RWPE1 (cell line): ENCODE measurements at regions not wholly inside any gene's neighbourhood (a gene's known extent, or its start where the extent isn't known, plus 50 kb on each side); places are given as distances from the start of the nearest gene placed in this dataset.
"Not testable (repeated sequence)": the region's sequence is repeated elsewhere in the genome, so short reads cannot be mapped to it uniquely, and the experiment has no call there.

Source experiments
- CTCF ChIA-PET: fragments of 350-600 bp; sonication (Branson Sonifier 250); formaldehyde crosslinking; extraction: SDS; loops from one replicate; lab custom pipeline; 2021; lab: Yijun Ruan, JAX
- POLR2A ChIA-PET: fragments of 400-600 bp; formaldehyde crosslinking; extraction: SDS; loops from one replicate; lab custom pipeline; 2020; ENCODE audit warnings: antibody characterized with exemption; ENCODE audit not compliant: low non-redundant PET; lab: Yijun Ruan, JAX
- DNase-seq: peaks from one replicate; pipeline ENCODE4 v3.0.0; 2012; ENCODE audit warnings: low spot score
- H3K27ac ChIP-seq: fragments of 450-650 bp; 2 replicates; pipeline ENCODE4 v1.5.1; 2017
- CTCF ChIP-seq: fragments of 450-650 bp; conservative IDR thresholded peaks from 2 replicates; pipeline ENCODE4 v1.5.1; 2017; ENCODE audit warnings: low read depth, mild to moderate bottlenecking

- CTCF ChIA-PET, H3K27ac ChIP-seq, POLR2A ChIA-PET, DNase-seq: not testable (repeated sequence)
Observed at GRCh38 chr9:64130325-64130724, 1154.7 kb downstream of the FOXD4L5 start.

GRCh38 chr9:64128572-64128971 lies 1156.4 kb downstream of the FOXD4L5 start:
- CTCF ChIA-PET: no interaction called here
- POLR2A ChIA-PET: no interaction called here
- no peak overlapping the region for H3K27ac ChIP-seq
- TF ChIP-seq CTCF: no peak
- no peak for DNase-seq

- CTCF ChIA-PET, H3K27ac ChIP-seq, DNase-seq, POLR2A ChIA-PET: not testable (repeated sequence)
Observed at GRCh38 chr9:64121602-64122001, 1163.4 kb downstream of the FOXD4L5 start.

DNA sequence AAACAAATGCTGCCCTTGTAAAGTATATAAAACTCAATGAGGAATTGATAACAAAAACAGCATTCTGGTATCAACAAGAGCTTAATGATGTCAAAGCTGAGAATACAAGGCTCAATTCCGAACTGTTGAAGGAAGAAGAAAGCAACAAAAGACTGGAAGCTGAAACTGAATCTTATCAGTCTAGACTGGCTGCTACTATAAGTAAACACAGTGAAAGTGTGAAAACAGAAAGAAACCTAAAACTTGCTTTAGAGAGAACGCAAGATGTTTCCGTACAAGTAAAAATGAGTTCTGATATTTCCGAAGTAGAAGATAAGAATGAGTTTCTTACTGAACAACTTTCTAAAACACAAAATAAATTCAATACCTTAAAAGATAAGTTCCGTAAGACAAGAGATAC lies 1167.7 kb downstream of the FOXD4L5 start:
- H3K27ac ChIP-seq, CTCF ChIA-PET, POLR2A ChIA-PET, DNase-seq: not testable (repeated sequence)

GRCh38 chr9:64107867-64108266 lies 1177.1 kb downstream of the FOXD4L5 start:
- CTCF ChIA-PET, POLR2A ChIA-PET, H3K27ac ChIP-seq, DNase-seq: not testable (repeated sequence)

DNA sequence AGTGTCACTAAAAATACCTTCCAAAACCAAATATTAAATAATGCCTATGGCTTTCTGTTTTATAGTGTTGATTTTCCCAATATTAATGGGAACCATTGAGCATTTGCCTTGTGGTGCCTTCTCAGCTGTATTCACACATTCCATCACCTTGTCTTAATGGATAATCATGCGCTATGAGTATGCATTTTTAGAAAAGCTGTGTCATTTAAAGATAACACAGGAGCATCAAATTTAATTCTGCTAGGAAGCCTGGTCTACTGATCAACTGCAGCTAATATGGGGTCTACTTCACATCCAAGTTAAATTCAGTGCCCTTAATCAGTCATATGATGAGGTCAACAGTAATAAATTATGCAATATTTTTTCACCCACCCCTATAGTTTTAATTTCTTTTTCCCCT lies 1177.8 kb downstream of the FOXD4L5 start:
- CTCF ChIA-PET, DNase-seq, POLR2A ChIA-PET, H3K27ac ChIP-seq: not testable (repeated sequence)

- CTCF ChIA-PET, DNase-seq, POLR2A ChIA-PET, H3K27ac ChIP-seq: not testable (repeated sequence)
Observed at GRCh38 chr9:64105193-64105592, 1179.8 kb downstream of the FOXD4L5 start.

DNA sequence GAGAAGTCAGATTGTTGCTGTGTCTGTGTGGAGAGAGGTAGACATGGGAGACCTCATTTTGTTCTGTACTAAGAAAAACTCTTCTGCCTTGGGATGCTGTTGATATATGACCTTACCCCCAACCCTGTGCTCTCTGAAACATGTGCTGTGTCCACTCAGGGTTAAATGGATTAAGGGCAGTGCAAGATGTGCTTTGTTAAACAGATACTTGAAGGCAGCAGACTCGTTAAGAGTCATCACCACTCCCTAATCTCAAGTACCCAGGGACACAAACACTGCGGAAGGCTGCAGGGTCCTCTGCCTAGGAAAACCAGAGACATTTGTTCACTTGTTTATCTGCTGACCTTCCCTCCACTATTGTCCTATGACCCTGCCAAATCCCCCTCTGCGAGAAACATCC lies 1183.5 kb downstream of the FOXD4L5 start:
- H3K27ac ChIP-seq, CTCF ChIA-PET, DNase-seq, POLR2A ChIA-PET: not testable (repeated sequence)

- CTCF ChIA-PET, POLR2A ChIA-PET, DNase-seq, H3K27ac ChIP-seq: not testable (repeated sequence)
Observed at GRCh38 chr9:64100571-64101155, 1184.3 kb downstream of the FOXD4L5 start.

GRCh38 chr9:64085998-64086397 lies 1199.0 kb downstream of the FOXD4L5 start:
- H3K27ac ChIP-seq, POLR2A ChIA-PET, DNase-seq, CTCF ChIA-PET: not testable (repeated sequence)

- POLR2A ChIA-PET, DNase-seq, CTCF ChIA-PET, H3K27ac ChIP-seq: not testable (repeated sequence)
Observed at GRCh38 chr9:64071358-64072253, 1213.4 kb downstream of the FOXD4L5 start.

DNA sequence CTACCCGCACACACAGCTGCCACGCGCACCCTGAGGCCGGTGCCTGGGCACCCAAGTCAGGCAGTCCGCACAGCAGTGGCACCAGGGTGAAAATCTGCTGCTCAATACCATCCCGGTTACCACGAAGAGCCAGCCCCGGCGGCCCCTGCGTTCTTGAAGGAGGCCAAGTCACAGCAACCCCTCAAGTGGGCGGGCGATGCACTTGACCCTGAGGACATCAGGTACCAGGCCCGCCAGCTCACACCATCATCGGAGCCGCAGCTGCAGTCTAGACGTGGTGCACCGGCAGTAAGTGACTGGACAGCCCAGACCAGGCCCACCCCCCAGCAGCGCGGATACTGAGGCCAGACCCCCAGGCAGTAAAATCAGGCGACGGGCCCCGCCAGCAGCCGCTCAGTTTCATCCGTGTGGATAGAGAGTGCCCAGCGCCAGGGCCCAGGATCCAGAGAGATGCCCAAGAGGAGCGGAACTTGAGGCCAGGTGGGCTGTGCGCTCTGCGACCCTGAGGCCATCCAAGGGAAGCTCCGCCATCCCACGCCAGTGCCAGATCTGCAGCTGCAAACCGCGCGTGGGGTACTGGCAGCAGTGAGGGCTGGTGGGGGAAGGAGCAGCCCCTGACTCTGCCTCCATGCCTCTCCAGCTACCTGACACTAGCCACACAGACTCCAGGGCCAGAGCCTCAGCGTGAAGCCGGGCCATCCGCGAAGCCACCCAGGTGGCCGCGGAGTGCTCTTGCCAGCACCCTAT lies 1214.2 kb downstream of the FOXD4L5 start:
- CTCF ChIA-PET, H3K27ac ChIP-seq, DNase-seq, POLR2A ChIA-PET: not testable (repeated sequence)

GRCh38 chr9:64070083-64070482 lies 1214.9 kb downstream of the FOXD4L5 start:
- POLR2A ChIA-PET, CTCF ChIA-PET, DNase-seq, H3K27ac ChIP-seq: not testable (repeated sequence)
